K562 (cell line): ENCODE measurements at regions not wholly inside any gene's neighbourhood (a gene's known extent, or its start where the extent isn't known, plus 50 kb on each side); places are given as distances from the start of the nearest gene placed in this dataset.

Experiments used
- ATAC-seq: fragments of 200-7000 bp; cut with Tn5 transposase; 3 replicates; pipeline ENCODE4 v1.9.1; 2020; ENCODE audit warnings: moderate library complexity
- BruUV-seq: library from RNA; stranded (reverse); fragments of 400-500 nt; replicated peaks from 2 replicates; lab custom pipeline; 2021; lab: Mats Ljungman, UMichigan
- CTCF ChIA-PET: fragments of 300-600 bp; formaldehyde crosslinking; extraction: SDS; loops from one replicate; lab custom pipeline; 2021; ENCODE audit warnings: low intra/inter-chr PET ratio; lab: Yijun Ruan, JAX
- POLR2A ChIA-PET: fragments of 300-600, 350-650 bp; sonication (Branson Sonifier 250); formaldehyde crosslinking; extraction: SDS; loops from one replicate; lab custom pipeline; 2021; ENCODE audit warnings: antibody characterized with exemption, inconsistent platforms; lab: Yijun Ruan, JAX
- DNase-seq, 4 experiments: peaks; one replicate each; pipeline versions ENCODE4 v3.0.0 to v3.0.0-alpha.2; 2011 to 2018; ENCODE audit warnings: low spot score in 3 of 4, mixed read lengths in 3 of 4; ENCODE audit errors: extremely low read depth in 1 of 4
- FAIRE-seq: peaks from 2 replicates; lab custom pipeline; 2011; peaks lifted over from hg19 to GRCh38; lab: Jason Lieb, UNC
- H2AFZ ChIP-seq: 2 replicates; pipeline ENCODE4 v1.6.0; 2011; ENCODE audit warnings: low read depth, low read length, control low read depth, inconsistent platforms
- H3K27ac ChIP-seq: fragments of 200-600 bp; 3 replicates; pipeline ENCODE4 v1.8.0; 2011; ENCODE audit warnings: low read depth, mild to moderate bottlenecking, control low read depth, inconsistent platforms, low read length, moderate library complexity, mixed read lengths; ENCODE audit errors: extremely low read depth
- H3K27me3 ChIP-seq, 2 experiments: fragments of 300-600 bp in 1 of 2; 2 replicates in 1 of 2; 3 replicates in 1 of 2; pipeline versions ENCODE4 v1.6.0 to v1.8.0; 2011; ENCODE audit warnings: inconsistent platforms in 2 of 2, low read length in 2 of 2, mild to moderate bottlenecking in 1 of 2, mixed read lengths in 1 of 2, moderate library complexity in 1 of 2; ENCODE audit not compliant: control insufficient read depth in 2 of 2, insufficient read depth in 2 of 2
- H3K36me3 ChIP-seq: fragments of 300-600 bp; 3 replicates; pipeline ENCODE4 v1.8.0; 2011; ENCODE audit warnings: mild to moderate bottlenecking, low read length, inconsistent platforms; ENCODE audit not compliant: control insufficient read depth, insufficient read depth
- H3K4me1 ChIP-seq, 2 experiments: fragments of 200-600 bp in 1 of 2; replicated peaks in 1 of 2; 2 replicates in 1 of 2; 3 replicates in 1 of 2; pipeline versions ENCODE4 v1.5.1 to v1.8.0; 2011; ENCODE audit warnings: inconsistent platforms in 2 of 2, low read length in 2 of 2, mild to moderate bottlenecking in 1 of 2, mixed read lengths in 1 of 2, moderate library complexity in 1 of 2; ENCODE audit not compliant: control insufficient read depth in 2 of 2, insufficient read depth in 2 of 2
- H3K4me2 ChIP-seq: 2 replicates; pipeline ENCODE4 v1.6.1; 2011; ENCODE audit warnings: low read length, control low read depth, inconsistent platforms, mixed read lengths; ENCODE audit not compliant: insufficient read depth
- H3K4me3 ChIP-seq: fragments of 200-600 bp; sonication (generic), shearing (Covaris generic); 2 replicates; pipeline ENCODE4 v1.5.1; 2016; ENCODE audit warnings: control low read depth, inconsistent platforms
- H3K79me2 ChIP-seq: fragments of 200-600 bp; 3 replicates; pipeline ENCODE4 v1.8.0; 2011; ENCODE audit warnings: low read length, inconsistent platforms; ENCODE audit not compliant: control insufficient read depth, insufficient read depth
- H3K9ac ChIP-seq, 2 experiments: 2 replicates each; pipeline versions ENCODE4 v1.6.0 to v1.6.1; 2011; ENCODE audit warnings: low read depth in 2 of 2, low read length in 2 of 2, control low read depth in 1 of 2, inconsistent platforms in 1 of 2, mild to moderate bottlenecking in 1 of 2, mixed read lengths in 1 of 2; ENCODE audit not compliant: insufficient read depth in 1 of 2
- H3K9me1 ChIP-seq: one replicate; pipeline ENCODE4 v1.6.0; 2011; ENCODE audit warnings: inconsistent platforms, mild to moderate bottlenecking, low read length, moderate library complexity; ENCODE audit not compliant: control insufficient read depth, insufficient read depth
- H3K9me3 ChIP-seq: replicated peaks from 2 replicates; pipeline ENCODE4 v1.5.1; 2011; ENCODE audit warnings: low read depth, low read length, inconsistent platforms; ENCODE audit not compliant: control insufficient read depth, insufficient read depth
- H4K20me1 ChIP-seq: replicated peaks from 2 replicates; pipeline ENCODE4 v1.6.1; 2011; ENCODE audit warnings: low read length, inconsistent platforms, mixed read lengths; ENCODE audit not compliant: control insufficient read depth, insufficient read depth
- BMI1 ChIP-seq: fragments of 150-350 bp; IDR thresholded peaks from 2 replicates; pipeline ENCODE4 v1.6.1; 2014; ENCODE audit warnings: low read length
- C11orf30 ChIP-seq: fragments of 450-650 bp; IDR thresholded peaks from 2 replicates; pipeline ENCODE4 v1.6.1; 2016; ENCODE audit warnings: low read depth, mild to moderate bottlenecking
- CAMTA2 ChIP-seq: fragments of 250-450 bp; sonication (Bioruptor Pico); conservative IDR thresholded peaks from 2 replicates; pipeline ENCODE4 v1.5.1; 2022
- CTCFL ChIP-seq: IDR thresholded peaks from 2 replicates; pipeline ENCODE4 v1.6.1; 2011; ENCODE audit warnings: borderline replicate concordance, low read depth, mild to moderate bottlenecking, moderate library complexity, low read length; ENCODE audit not compliant: insufficient read depth, poor library complexity, severe bottlenecking
- MCM3 ChIP-seq: fragments of 450-650 bp; IDR thresholded peaks from 2 replicates; pipeline ENCODE4 v1.6.1; 2016
- MNT ChIP-seq, 2 experiments: fragments of 450-650 bp; conservative IDR thresholded peaks; 2 replicates each; pipeline ENCODE4 v1.6.1; 2017; ENCODE audit warnings: mild to moderate bottlenecking in 2 of 2, moderate library complexity in 2 of 2
- NBN ChIP-seq: fragments of 450-650 bp; IDR thresholded peaks from 2 replicates; pipeline ENCODE4 v1.6.1; 2016; ENCODE audit warnings: low read depth, mild to moderate bottlenecking
- NR2F6 ChIP-seq: fragments of 450-650 bp; formaldehyde crosslinking; IDR thresholded peaks from 2 replicates; pipeline ENCODE4 v1.4.0; 2020; ENCODE audit warnings: mild to moderate bottlenecking
- POLR2G ChIP-seq: fragments of 200-400 bp; formaldehyde crosslinking; IDR thresholded peaks from 2 replicates; pipeline ENCODE4 v1.6.1; 2017; ENCODE audit warnings: low read depth, mild to moderate bottlenecking, antibody characterized with exemption, low read length, moderate library complexity
- SNAPC5 ChIP-seq: fragments of 250-450 bp; sonication (Bioruptor Pico); IDR thresholded peaks from 2 replicates; pipeline ENCODE4 v1.8.0; 2021; ENCODE audit warnings: moderate library complexity, mild to moderate bottlenecking, inconsistent platforms
- SP1 ChIP-seq: sonication (generic); formaldehyde crosslinking; IDR thresholded peaks from 2 replicates; pipeline ENCODE4 v1.8.1; 2022; ENCODE audit warnings: mild to moderate bottlenecking, missing genetic modification reagents
- SREBF2 ChIP-seq: sonication (generic); formaldehyde crosslinking; IDR thresholded peaks from 2 replicates; pipeline ENCODE4 v1.4.0; 2020; ENCODE audit warnings: mild to moderate bottlenecking, missing genetic modification reagents
- ZFP36 ChIP-seq: fragments of 150-350 bp; IDR thresholded peaks from 2 replicates; pipeline ENCODE4 v1.6.1; 2018; ENCODE audit warnings: low read length, low read depth; ENCODE audit not compliant: partially characterized antibody
- ZNF124 ChIP-seq: sonication (generic); formaldehyde crosslinking; IDR thresholded peaks from 2 replicates; pipeline ENCODE4 v1.8.1; 2022; ENCODE audit warnings: missing genetic modification reagents
- ZNF354B ChIP-seq: fragments of 250-450 bp; sonication (Bioruptor Pico); IDR thresholded peaks from 2 replicates; pipeline ENCODE4 v1.4.0; 2020
- ZNF408 ChIP-seq: fragments of 250-450 bp; sonication (Bioruptor Pico); IDR thresholded peaks from 2 replicates; pipeline ENCODE4 v1.4.0; 2020; ENCODE audit warnings: low read depth, mild to moderate bottlenecking, moderate library complexity
- ZNF41 ChIP-seq: fragments of 250-450 bp; sonication (Bioruptor Pico); conservative IDR thresholded peaks from 2 replicates; pipeline ENCODE4 v1.4.0; 2020; ENCODE audit warnings: mild to moderate bottlenecking
- ZNF57 ChIP-seq: fragments of 450-650 bp; formaldehyde crosslinking; IDR thresholded peaks from 2 replicates; pipeline ENCODE4 v1.4.0; 2020; ENCODE audit warnings: mild to moderate bottlenecking, moderate library complexity
- WGBS: fragments of 100-300 bp; shearing (Covaris generic); methylation state at CpG from one replicate; pipeline ENCODE4 v1.1.6; 2016; ENCODE audit warnings: low coverage, mixed read lengths; ENCODE audit not compliant: insufficient coverage; ENCODE audit errors: missing lambda C conversion rate; 5-methylcytosine and 5-hydroxymethylcytosine counted together
- in situ Hi-C: fragments of 300-500 bp; cut with MboI; formaldehyde crosslinking; loops from 4 replicates; pipeline ENCODE4 v1.15.0; 2018; ENCODE audit warnings: inconsistent platforms, mixed read lengths
- intact Hi-C: fragments of 100-400 bp; cut with micrococcal nuclease; formaldehyde crosslinking; loops from 2 replicates; pipeline ENCODE4 v1.14.2; 2022

- Histone ChIP-seq H3K27ac (no peak overlapping the region), H3K79me2 (no peaks in the 10 kb centered on the region), H3K9ac (no peak overlapping the region), H3K27me3 (peaks cover 0 to 17% of the 10 kb centered on the region in 2 experiments; a peak in 2 of 5 replicates)
- no peak for DNase-seq
- POLR2A ChIA-PET = no interaction called here
- TF ChIP-seq ZNF57 (CRISPR knock-in tag) (no peak), ZNF41 (CRISPR knock-in tag) (no peak), ZNF408 (CRISPR knock-in tag) (no peak), NBN (no peak), CAMTA2 (CRISPR knock-in tag) (no peak), NR2F6 (CRISPR knock-in tag) (no peak), MCM3 (no peak), C11orf30 (no peak), POLR2G (no peak), SREBF2 (CRISPR knock-in tag) (no peak), BMI1 (no peak), MNT (conservative IDR thresholded peaks at IDR 0.05) (no peak), ZNF124 (CRISPR knock-in tag) (no peak), ZFP36 (no peak), ZNF354B (CRISPR knock-in tag) (no peak), CTCFL (no peak), SP1 (CRISPR knock-in tag) (no peak), SNAPC5 (no peak)
- TF ChIP-seq, all 486 proteins: peak for 0
- WGBS = 0% methylated on average over 4 of the region's 4 CpGs
- FAIRE-seq (no peak), ATAC-seq (no peak)
- Histone ChIP-seq H3K9me3 (no peaks in the 10 kb centered on the region), H3K4me3 (no peak overlapping the region), H3K9me1 (no peaks in the 10 kb centered on the region), H2AFZ (no peak overlapping the region), H3K4me1 (no peaks in the 10 kb centered on the region; a peak in 1 of 5 replicates), H3K4me2 (no peak overlapping the region), H4K20me1 (no peaks in the 10 kb centered on the region; the same call in 1 of the 2 replicates), H3K36me3 (no peaks in the 10 kb centered on the region)
- in situ Hi-C loops (no loop called here), intact Hi-C loops (no loop called here)
- CTCF ChIA-PET = no interaction called here
- no TSS peak for BruUV-seq
Measured at GRCh38 chr2:126751477-126751876, 95.5 kb downstream of the GYPC start.
